ENCODE measurements at regions not wholly inside any gene's neighbourhood (a gene's known extent, or its start where the extent isn't known, plus 50 kb on each side); places are given as distances from the start of the nearest gene placed in this dataset.

GRCh38 chr21:35573472-35574374 is 486.6 kb downstream of the SETD4 start:
- H3K23me2 ChIP-seq (ENCODE audit: insufficient read length, low read depth, low read length, poor library complexity, severe bottlenecking): no peaks in the 10 kb centered on the region
- H3K18ac ChIP-seq (ENCODE audit: insufficient read length, low read depth, low read length): no peak overlapping the region
- H3K4me1 ChIP-seq (ENCODE audit: insufficient read depth, low read length): no peaks in the 10 kb centered on the region
- H4K20me1 ChIP-seq (ENCODE audit: control insufficient read depth, insufficient read depth, insufficient read length): no peaks in the 10 kb centered on the region
- H3K27ac ChIP-seq (ENCODE audit: insufficient read length, low read depth, low read length): no peak overlapping the region
- no peak overlapping the region for H2BK5ac ChIP-seq (ENCODE audit: insufficient read length, low read length)
- no peaks in the 10 kb centered on the region for H3K36me3 Mint-ChIP-seq (ENCODE audit: insufficient read depth in 1 of 3, low read depth in 3 of 3)
- no peak overlapping the region for H2BK15ac ChIP-seq (ENCODE audit: low read depth, low read length)
- H4K5ac ChIP-seq (ENCODE audit: insufficient read length, low read depth, low read length): no peak overlapping the region
- H2BK120ac ChIP-seq (ENCODE audit: low read depth, low read length, poor library complexity, severe bottlenecking): no peak overlapping the region
- H3K9ac ChIP-seq (ENCODE audit: extremely low read depth, insufficient read length, low read length): no peak overlapping the region
- H4K8ac ChIP-seq (replicated peaks; ENCODE audit: insufficient read length, low read depth, low read length): no peak overlapping the region
- no peak overlapping the region for H3K4me2 ChIP-seq (ENCODE audit: insufficient read depth, insufficient read length, low read length)
- H3K4me1 Mint-ChIP-seq: peaks cover 2% of the 10 kb centered on the region in 2 experiments; a peak in 3 of 4 replicates
- H3K23ac ChIP-seq (ENCODE audit: insufficient read length, low read depth, low read length): no peak overlapping the region
- no peaks in the 10 kb centered on the region for H3K9me3 Mint-ChIP-seq
- no peaks in the 10 kb centered on the region for H3K79me2 ChIP-seq (ENCODE audit: insufficient read depth, low read length)
- no peaks in the 10 kb centered on the region for H3K9me3 ChIP-seq (ENCODE audit: control insufficient read depth, low read depth, low read length)
- TF ChIP-seq CTCF (conservative IDR thresholded peaks at IDR 0.05): no peak
- no peaks in the 10 kb centered on the region; the same call in 1 of the 2 replicates for H3K27me3 Mint-ChIP-seq (ENCODE audit: low read depth)
- no peak for DNase-seq
- no peak overlapping the region for H2BK12ac ChIP-seq (ENCODE audit: insufficient read length, low read depth, low read length)
- no peak overlapping the region for H3K14ac ChIP-seq (ENCODE audit: insufficient read depth, low read length)
- no peak overlapping the region for H4K91ac ChIP-seq (ENCODE audit: insufficient read length, low read depth, low read length)
- H3K4ac ChIP-seq (ENCODE audit: low read depth, low read length): no peak overlapping the region
- H3K27ac Mint-ChIP-seq: no peak overlapping the region
- no CpG with 5 or more reads among the region's 6 CpGs for WGBS (ENCODE audit: extremely low coverage, insufficient read length, low lambda C conversion rate)
- no peak overlapping the region for H3T11ph ChIP-seq (ENCODE audit: low read length)
- H3K79me1 ChIP-seq (ENCODE audit: insufficient read depth, low read depth, low read length, poor library complexity, severe bottlenecking): no peaks in the 10 kb centered on the region
- H3K4me3 Mint-ChIP-seq: no peak overlapping the region
- no peak overlapping the region for H2AK5ac ChIP-seq (ENCODE audit: insufficient read length, low read length)
- no peak overlapping the region for H2AFZ ChIP-seq (ENCODE audit: low read length)
- no peaks in the 10 kb centered on the region for H3K27me3 ChIP-seq (ENCODE audit: insufficient read depth, low read length)
- no peak overlapping the region for H3K56ac ChIP-seq (ENCODE audit: insufficient read length, low read depth, low read length)
- no peak overlapping the region for H2BK20ac ChIP-seq (ENCODE audit: low read depth, low read length, poor library complexity, severe bottlenecking)

Measured in H9 (cell line).